GM18502 (cell line): ENCODE measurements at regions not wholly inside any gene's neighbourhood (a gene's known extent, or its start where the extent isn't known, plus 50 kb on each side); places are given as distances from the start of the nearest gene placed in this dataset.

Experiments
- ATAC-seq: cut with Tn5 transposase; IDR thresholded peaks from one replicate; pipeline ENCODE4 v1.9.1; 2021; ENCODE audit warnings: mild to moderate bottlenecking; ENCODE audit not compliant: unreplicated experiment, poor library complexity

DNA sequence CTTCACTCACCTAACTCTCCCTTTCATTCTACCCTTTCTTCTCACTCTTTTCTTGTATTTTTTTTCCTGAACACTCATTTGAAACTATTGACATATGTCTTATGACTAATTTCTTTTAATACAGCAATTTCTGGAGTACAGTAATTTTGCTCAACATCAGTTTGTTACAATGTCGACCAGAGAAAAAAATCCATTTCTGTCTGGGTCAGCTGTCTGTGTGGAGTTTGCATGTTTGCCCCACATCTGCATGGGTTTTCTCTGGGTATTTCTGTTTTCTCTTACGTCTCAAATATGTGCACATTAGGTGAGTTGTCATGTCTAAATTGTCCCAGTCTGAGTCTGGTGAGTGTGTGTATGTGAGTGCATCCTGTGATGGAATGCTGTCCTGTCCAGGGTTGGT lies 294.8 kb downstream of the HS3ST1 start:
- ATAC-seq, result no peak

DNA sequence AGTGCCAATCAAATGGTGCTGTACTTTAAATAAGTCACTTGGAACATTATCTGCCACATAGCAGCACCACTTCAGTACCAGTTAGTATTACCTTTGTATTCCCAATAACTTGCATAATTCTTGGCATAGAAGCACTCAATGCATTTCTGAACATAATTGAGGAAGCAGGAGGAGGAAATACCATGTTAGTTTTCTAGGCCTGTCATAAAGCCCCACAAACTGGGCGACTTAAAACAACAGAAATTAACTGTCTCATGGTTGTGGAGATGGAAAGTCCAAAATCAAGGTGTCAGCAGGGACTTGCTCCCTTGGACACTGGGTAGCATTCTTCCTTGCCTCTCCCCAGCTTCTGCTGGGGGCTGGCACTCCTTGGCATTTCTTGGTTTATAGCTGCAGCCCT lies 296.2 kb downstream of the HS3ST1 start:
- no peak for ATAC-seq

DNA sequence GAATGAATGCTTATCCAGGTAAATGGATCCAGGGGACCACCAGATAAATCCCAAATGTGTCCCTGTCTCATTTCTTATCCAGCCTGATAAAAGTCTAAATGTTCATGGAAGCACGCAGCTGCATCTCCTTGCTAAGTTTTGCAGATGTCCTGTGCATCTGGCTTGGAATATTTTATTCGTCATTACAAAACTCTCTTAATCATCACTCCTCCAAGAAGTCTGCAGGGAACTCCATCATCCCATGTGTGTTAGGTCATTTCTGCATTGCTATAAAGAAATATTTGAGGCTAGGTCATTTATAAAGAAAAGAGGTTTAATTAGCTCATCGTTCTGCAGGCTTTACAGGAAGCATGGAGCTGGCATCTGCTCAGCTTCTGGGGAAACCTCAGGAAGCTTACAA lies 297.2 kb downstream of the HS3ST1 start:
- ATAC-seq, result no peak

DNA sequence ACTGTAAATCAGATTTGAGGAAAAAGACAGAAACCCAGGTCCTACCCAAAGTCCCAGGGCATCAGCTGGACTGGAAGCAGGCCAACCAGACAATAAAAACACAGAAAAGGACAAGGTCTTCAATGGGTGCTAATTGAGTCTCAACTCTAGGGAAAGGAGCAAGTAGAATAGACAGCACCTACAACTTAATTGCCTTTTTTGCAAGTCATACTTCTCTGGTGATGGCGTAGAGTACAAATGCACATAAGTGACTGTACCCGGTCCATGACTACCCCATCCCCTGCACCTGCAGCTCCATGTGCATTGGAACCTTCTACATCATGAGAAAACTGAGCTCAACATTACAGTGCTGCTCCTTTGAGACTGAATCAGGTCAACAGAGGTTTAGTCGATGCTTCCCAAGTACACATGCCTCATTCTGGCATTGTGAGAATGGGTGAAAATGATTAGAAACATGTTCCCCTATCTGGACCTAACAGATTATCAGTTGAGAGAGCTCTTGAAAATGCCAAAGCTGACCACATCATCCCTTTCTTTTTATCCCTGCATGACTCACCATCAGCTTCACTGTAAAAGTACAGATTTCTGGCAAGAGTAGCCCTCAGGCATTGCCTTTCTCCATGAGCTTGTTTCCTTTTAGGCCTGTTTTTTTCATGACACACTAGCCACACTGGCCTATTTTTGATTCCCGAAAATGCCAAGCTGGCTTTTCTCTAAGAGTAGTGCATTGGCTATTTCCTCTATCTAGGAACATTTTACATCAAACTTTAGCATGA lies 298.3 kb downstream of the HS3ST1 start:
- ATAC-seq, result no peak

DNA sequence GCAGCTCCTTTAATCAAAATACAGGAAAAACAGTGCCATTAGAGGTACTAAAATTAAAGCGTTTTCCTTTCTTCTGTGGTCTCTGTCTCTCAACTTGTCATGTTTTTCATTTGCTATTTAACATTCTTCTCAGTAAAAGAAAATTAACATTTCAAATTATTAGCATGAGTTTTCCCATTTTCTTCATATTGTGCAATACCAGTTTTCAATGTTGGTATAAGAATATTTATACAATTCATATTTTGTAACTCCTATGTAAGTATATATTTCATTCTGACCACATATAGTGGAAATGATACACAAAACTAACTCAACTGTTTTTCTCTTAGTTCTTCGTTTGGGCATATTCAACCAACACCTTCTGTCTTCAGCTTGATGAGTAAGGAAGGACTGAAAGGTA lies 308.3 kb downstream of the HS3ST1 start:
- ATAC-seq, result no peak

GRCh38 chr4:11119474-11119873 lies 309.2 kb downstream of the HS3ST1 start:
- no peak for ATAC-seq

DNA sequence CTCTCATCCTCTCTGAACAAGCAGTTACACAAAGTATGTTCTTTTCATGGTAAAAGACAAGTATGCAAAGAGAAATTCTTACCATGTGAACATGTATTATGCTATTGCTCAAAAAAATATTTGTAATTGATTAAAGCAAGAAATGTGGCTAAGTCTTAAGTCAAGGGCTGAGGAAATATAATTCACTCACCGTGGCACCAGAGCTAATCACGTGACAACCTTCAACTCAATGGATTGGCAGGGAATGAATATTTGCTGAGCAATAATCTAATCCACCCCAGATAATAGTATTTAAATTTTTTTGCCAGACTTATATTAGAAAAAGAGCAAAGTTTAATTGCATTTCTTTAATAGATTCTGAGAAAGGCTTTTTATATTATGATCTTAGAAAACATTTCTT lies 310.2 kb downstream of the HS3ST1 start:
- no peak for ATAC-seq

GRCh38 chr4:11116940-11117339 lies 311.8 kb downstream of the HS3ST1 start:
- no peak for ATAC-seq

GRCh38 chr4:11111876-11112275 lies 316.8 kb downstream of the HS3ST1 start:
- ATAC-seq, result no peak

- ATAC-seq, result no peak
These were observed 317.3 kb downstream of the HS3ST1 start for GRCh38 chr4:11111370-11111769.

- ATAC-seq, result no peak
These were observed 321.9 kb downstream of the HS3ST1 start for GRCh38 chr4:11106759-11107158.

DNA sequence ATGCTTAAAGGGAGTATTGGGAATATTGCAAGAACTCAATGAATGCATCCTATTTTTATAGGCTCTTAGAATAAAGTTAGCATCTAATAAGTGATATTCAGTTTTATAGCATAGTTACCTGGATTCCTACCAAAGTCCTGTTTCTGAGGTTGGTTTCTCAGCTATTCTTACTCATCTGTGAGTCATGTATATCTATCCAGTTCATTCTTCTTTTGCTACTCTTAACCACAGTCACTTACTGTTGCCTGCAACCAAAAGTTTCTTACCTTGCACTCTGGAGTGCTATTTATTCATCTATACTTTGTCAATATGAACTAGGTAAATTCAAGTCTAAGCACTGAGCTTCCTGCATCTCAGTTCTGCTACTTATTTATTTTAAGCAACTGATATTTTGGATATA lies 322.5 kb downstream of the HS3ST1 start:
- peak; percentile 89 for ATAC-seq

- no peak for ATAC-seq
These were observed 323.0 kb downstream of the HS3ST1 start for GRCh38 chr4:11105715-11106114.

GRCh38 chr4:11098461-11098860 lies 330.2 kb downstream of the HS3ST1 start:
- peak; percentile 42 for ATAC-seq

GRCh38 chr4:11097725-11098124 lies 331.0 kb downstream of the HS3ST1 start:
- no peak for ATAC-seq

GRCh38 chr4:11081006-11081405 lies 347.7 kb downstream of the HS3ST1 start:
- no peak for ATAC-seq

DNA sequence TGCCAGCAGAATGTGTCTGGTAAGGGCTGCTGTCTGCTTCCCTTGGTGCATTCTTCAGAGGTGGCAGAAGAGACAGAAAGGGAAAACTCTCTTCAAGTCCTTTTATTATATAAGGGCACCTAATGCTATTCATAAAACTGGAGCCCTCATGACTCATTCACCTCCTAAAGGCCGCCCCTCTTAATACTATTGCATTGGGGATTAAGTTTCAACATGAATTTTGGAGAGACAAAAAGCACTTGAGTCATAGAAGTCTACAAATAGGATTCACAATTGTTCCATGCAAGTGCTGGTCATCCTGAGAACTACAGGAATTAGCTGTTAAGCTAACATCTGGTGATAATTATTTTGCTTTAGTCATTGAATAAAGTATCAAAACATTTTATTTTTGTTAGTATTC lies 349.5 kb downstream of the HS3ST1 start:
- no peak for ATAC-seq

DNA sequence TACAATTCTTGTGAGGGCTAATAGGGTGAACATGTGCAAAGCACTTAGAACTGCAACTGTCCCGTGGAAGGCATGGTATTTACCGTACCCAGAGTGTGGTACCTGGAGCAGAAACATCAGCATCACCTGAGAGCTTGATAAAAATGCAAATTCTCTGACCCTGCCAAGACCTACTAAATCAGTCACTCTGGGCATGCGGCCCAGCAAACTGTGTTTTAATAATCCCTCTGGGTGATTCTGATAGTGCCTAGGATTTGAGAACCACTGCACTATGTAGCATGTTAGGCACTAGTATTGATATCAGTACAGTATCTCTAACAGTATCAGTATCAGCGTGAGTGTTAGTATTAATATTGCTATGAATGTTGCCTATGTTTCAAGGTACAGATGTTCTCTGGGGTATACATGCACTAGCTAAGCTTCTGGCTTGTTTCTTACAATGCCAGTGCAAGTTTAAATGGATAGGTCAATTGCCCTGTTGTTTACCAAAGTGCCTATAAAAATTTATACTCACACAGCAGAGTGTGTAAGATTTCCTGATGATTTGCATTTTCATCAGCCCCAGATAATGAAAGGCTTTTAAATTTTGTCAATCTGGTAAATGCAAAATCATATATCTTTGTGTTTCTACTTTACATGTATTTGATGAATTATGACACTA lies 354.0 kb downstream of the HS3ST1 start:
- no peak for ATAC-seq

GRCh38 chr4:11073621-11074051 lies 355.1 kb downstream of the HS3ST1 start:
- ATAC-seq, result no peak

- ATAC-seq, result no peak
These were observed 355.7 kb downstream of the HS3ST1 start for GRCh38 chr4:11072999-11073398.

DNA sequence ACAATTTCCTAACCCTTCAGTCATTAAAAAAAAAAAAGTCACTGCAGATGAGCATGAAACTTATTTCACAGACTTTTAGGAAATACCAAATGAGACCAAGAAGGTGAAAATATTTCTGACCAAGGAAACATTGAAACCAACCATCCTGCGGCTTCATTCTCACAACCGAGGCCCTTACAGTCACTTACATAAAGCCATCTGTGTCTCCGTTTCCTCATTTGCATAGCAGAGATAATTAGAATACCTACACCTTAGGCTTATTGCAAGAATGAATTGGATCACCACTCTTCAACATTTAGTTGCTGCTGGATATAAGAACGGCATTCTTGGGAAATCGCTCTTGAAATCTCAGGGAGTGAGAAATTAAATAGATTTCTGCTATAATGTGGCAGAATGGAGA lies 356.2 kb downstream of the HS3ST1 start:
- ATAC-seq, result peak; percentile 78

DNA sequence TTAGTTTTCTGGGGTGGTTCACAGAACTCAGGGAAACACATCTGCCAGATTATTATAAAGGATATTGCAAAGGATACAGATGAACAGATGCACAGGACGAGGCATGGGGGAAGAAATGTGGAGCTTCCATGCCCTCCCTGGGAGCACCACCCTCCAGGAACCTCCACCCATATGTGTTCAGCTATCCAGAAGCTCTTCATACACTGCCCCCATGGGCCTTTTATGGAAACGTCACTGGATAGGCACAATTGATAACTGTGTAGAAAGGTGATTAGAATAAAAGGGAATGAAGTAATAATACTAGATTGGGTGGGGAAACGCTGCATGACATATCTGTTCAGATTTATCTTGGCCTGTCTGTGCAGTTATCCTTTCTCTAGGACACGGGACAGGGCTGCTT lies 357.9 kb downstream of the HS3ST1 start:
- no peak for ATAC-seq
